Right ventricle myocardium superior (tissue), 1 donor: ENCODE measurements at regions not wholly inside any gene's neighbourhood (a gene's known extent, or its start where the extent isn't known, plus 50 kb on each side); places are given as distances from the start of the nearest gene placed in this dataset.
"Not testable (repeated sequence)": the region's sequence is repeated elsewhere in the genome, so short reads cannot be mapped to it uniquely, and the experiment has no call there.

Source experiments
- ATAC-seq: fragments of 200-7000 bp; cut with Tn5 transposase; one replicate; pipeline ENCODE4 v1.9.1; 2020; ENCODE audit warnings: mild to moderate bottlenecking; ENCODE audit not compliant: poor library complexity
- DNase-seq: peaks from one replicate; pipeline ENCODE4 v3.0.0-alpha.2; 2020
- intact Hi-C: fragments of 100-400 bp; cut with DNase I; formaldehyde crosslinking; loops from one replicate; pipeline ENCODE4 v1.11.2; 2022
- donor health status: DM: no; HTN: yes; CAD: no; lungs with severe emphysema.

- intact Hi-C loops, result no loop called here
- DNase-seq (no peak), ATAC-seq (no peak)
Measured at GRCh38 chr3:88282528-88283241, 132.9 kb downstream of the C3orf38 start.

- no peak for ATAC-seq
- DNase-seq, result no peak
- intact Hi-C loops, result no loop called here
Measured at GRCh38 chr3:88283242-88283592, 133.5 kb downstream of the C3orf38 start.

GRCh38 chr3:88291486-88291885 lies 141.7 kb downstream of the C3orf38 start:
- intact Hi-C loops, result no loop called here
- ATAC-seq (no peak), DNase-seq (no peak)

GRCh38 chr3:88298189-88298588 lies 148.4 kb downstream of the C3orf38 start:
- ATAC-seq, result no peak

GRCh38 chr3:88301273-88301995 lies 151.7 kb downstream of the C3orf38 start:
- DNase-seq, result no peak
- ATAC-seq, result no peak
- intact Hi-C loops, result no loop called here

More at GRCh38 chr3:88298189-88298588, 148.4 kb downstream of the C3orf38 start:
- intact Hi-C loops, result no loop called here
- DNase-seq, result no peak

GRCh38 chr3:88301996-88302393 lies 152.2 kb downstream of the C3orf38 start:
- intact Hi-C loops, result no loop called here
- DNase-seq (no peak), ATAC-seq (no peak)

- intact Hi-C loops, DNase-seq, ATAC-seq: not testable (repeated sequence)
Measured at GRCh38 chr3:88303331-88303904, 153.7 kb downstream of the C3orf38 start.

GRCh38 chr3:88307666-88308065 lies 157.9 kb downstream of the C3orf38 start:
- ATAC-seq (no peak), DNase-seq (no peak)
- intact Hi-C loops, result no loop called here

- ATAC-seq, result no peak
- DNase-seq, result no peak
- intact Hi-C loops, result no loop called here
Measured at GRCh38 chr3:88311826-88312225, 162.1 kb downstream of the C3orf38 start.

GRCh38 chr3:88312256-88312655 lies 162.5 kb downstream of the C3orf38 start:
- intact Hi-C loops, result no loop called here
- DNase-seq, result no peak
- ATAC-seq, result no peak

GRCh38 chr3:88318067-88318466 lies 168.3 kb downstream of the C3orf38 start:
- ATAC-seq, result no peak
- intact Hi-C loops, result no loop called here
- no peak for DNase-seq

GRCh38 chr3:88321363-88322050 lies 171.7 kb downstream of the C3orf38 start:
- intact Hi-C loops, result no loop called here
- DNase-seq (no peak), ATAC-seq (no peak)

GRCh38 chr3:88324788-88325187 lies 175.0 kb downstream of the C3orf38 start:
- ATAC-seq, result no peak
- intact Hi-C loops, result no loop called here
- no peak for DNase-seq

GRCh38 chr3:88334187-88334868 lies 184.6 kb downstream of the C3orf38 start:
- DNase-seq, result no peak
- intact Hi-C loops, result no loop called here
- ATAC-seq, result peak; percentile 60

- DNase-seq (no peak), ATAC-seq (no peak)
- intact Hi-C loops, result no loop called here
Measured at GRCh38 chr3:88336894-88337293, 187.1 kb downstream of the C3orf38 start.

GRCh38 chr3:88343264-88343663 lies 193.5 kb downstream of the C3orf38 start:
- intact Hi-C loops, result no loop called here
- DNase-seq, result no peak
- ATAC-seq, result no peak

- intact Hi-C loops, result no loop called here
- DNase-seq (no peak), ATAC-seq (no peak)
Measured at GRCh38 chr3:88346643-88347042, 196.9 kb downstream of the C3orf38 start.

- no peak for ATAC-seq
- DNase-seq, result no peak
- intact Hi-C loops, result no loop called here
Measured at GRCh38 chr3:88362428-88362827, 212.7 kb downstream of the C3orf38 start.

- ATAC-seq (no peak), DNase-seq (no peak)
- intact Hi-C loops, result no loop called here
Measured at GRCh38 chr3:88364926-88365325, 215.2 kb downstream of the C3orf38 start.
